Kidney glomerular epithelial cell (primary cell): ENCODE measurements at regions not wholly inside any gene's neighbourhood (a gene's known extent, or its start where the extent isn't known, plus 50 kb on each side); places are given as distances from the start of the nearest gene placed in this dataset.
"Not testable (repeated sequence)": the region's sequence is repeated elsewhere in the genome, so short reads cannot be mapped to it uniquely, and the experiment has no call there.

Source experiments
- DNase-seq: peaks from one replicate; lab custom pipeline; 2025; lab: John Stamatoyannopoulos, UW

DNA sequence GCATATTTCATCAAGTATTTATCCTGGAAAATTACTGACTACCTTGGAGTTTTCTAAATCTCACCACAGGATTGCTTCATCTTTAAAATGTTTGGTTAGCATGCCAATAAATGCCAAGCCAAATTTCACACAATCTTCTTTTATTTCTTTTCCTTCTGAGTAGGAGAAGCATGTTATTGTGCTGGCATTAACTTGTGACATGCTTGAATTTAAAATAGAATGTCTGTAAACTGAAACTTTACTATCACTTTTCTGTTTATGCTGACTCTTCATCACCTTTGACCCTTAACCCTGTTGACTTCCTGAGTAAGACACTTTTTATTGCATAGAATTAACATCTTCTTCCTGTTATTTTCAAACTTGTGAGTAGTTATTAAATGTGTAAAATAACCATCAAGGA, 56.2 kb upstream of the LRRTM4 start:
- no peak for DNase-seq

DNA sequence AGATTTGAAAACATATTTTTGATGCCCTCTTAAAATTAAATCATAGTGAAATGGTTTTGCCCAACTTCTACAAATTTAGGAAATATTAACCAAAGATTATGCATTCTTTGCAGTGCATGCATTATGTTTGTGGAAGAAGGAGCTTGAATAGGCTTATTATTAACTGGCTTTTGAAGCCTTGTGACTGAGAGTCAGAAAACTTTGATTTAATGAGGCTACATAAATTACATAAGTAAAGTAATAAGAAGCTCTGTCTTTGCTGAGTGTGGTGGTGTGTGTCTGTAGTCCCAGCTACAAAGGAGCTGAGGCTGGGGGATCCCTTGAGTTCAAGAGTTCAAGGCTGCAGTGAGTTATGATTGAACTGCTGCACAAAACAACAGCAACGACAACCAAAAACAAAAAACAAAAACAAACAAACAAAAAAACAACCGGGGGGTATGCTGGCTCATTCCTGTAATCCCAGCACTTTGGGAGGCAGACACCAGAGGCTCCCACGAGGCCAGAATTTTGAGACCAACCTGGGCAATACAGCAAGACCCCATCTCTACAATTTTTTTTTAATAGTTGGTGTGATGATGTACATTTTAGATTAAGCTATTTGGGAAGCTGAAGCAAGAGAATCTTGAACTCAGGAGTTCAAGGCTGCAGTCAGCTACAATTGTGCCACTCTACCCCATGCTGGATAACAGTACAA, 57.0 kb upstream of the LRRTM4 start:
- DNase-seq, result no peak

DNA sequence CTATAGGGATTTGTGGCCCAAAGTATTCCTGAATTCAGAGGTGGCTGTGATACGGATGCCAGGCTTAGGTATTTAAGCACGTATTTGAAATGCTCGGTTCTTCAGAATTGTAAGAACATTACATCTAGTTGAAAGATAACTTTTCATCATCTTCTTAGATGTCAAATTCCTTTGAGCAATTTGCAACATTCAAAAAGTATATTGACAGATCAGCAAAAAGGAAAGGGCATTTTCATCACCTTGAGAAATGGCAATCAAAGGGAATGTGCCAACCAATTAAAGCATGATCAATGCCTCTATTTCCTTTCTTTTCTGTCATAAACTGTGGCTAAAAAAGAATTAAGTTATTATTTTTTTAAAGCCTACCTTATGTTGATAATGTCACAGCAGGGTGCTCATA, 66.3 kb upstream of the LRRTM4 start:
- no peak for DNase-seq

DNA sequence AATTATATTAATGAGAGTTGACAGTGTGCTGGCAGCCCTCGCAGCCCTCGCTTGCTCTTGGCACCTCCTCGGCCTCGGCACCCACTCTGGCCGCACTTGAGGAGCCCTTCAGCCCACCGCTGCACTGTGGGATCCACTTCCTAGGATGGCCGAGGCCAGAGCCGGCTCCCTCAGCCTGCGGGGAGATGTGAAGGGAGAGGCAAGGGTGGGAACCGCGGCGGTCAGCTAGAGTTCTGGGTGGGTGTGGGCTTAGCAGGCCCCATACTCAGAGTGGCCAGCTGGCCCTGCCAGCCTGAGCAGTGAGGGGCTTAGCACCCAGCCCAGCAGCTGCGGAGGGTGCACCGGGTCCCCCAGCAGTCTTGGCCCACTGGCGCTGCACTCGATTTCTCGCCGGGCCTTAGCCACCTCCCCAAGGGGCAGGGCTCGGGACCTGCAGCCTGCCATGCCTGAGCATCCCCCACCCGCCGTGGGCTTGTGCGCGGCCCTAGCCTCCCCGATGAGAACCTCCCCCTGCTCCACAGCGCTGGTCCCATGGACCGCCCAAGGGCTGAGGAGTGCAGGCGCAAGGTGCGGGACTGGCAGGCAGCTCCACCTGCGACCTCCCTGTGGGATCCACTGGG, 68.2 kb upstream of the LRRTM4 start:
- DNase-seq, result no peak

DNA sequence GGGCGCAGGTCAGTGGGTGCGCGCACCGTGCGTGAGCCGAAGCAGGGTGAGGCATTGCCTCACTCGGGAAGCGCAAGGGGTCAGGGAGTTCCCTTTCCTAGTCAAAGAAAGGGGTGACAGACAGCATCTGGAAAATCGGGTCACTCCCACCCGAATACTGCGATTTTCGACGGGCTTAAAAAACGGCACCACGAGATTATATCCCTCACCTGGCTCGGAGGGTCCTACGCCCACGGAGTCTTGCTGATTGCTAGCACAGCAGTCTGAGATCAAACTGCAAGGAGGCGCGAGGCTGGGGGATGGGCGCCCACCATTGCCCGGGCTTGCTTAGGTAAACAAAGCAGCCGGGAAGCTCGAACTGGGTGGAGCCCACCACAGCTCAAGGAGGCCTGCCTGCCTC, 70.8 kb upstream of the LRRTM4 start:
- DNase-seq, result not testable (repeated sequence)

DNA sequence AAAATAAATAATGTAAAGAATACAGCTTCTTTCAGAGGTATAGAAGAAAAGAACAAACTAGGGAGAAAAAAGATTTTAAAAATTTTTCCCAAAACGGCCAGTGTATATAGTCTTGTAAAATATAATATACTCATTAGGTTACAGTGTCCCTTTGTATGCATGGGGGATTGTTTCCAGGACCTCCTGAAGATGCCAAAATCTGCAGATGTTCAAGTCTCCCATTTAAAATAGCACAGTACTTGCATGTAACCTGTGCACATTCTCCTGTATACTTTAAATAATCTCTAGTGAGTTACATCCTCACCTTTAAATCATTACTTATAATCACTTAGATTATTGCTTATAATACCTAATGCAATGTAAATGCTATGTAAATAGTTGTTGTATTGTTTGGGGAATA, 80.6 kb upstream of the LRRTM4 start:
- no peak for DNase-seq

DNA sequence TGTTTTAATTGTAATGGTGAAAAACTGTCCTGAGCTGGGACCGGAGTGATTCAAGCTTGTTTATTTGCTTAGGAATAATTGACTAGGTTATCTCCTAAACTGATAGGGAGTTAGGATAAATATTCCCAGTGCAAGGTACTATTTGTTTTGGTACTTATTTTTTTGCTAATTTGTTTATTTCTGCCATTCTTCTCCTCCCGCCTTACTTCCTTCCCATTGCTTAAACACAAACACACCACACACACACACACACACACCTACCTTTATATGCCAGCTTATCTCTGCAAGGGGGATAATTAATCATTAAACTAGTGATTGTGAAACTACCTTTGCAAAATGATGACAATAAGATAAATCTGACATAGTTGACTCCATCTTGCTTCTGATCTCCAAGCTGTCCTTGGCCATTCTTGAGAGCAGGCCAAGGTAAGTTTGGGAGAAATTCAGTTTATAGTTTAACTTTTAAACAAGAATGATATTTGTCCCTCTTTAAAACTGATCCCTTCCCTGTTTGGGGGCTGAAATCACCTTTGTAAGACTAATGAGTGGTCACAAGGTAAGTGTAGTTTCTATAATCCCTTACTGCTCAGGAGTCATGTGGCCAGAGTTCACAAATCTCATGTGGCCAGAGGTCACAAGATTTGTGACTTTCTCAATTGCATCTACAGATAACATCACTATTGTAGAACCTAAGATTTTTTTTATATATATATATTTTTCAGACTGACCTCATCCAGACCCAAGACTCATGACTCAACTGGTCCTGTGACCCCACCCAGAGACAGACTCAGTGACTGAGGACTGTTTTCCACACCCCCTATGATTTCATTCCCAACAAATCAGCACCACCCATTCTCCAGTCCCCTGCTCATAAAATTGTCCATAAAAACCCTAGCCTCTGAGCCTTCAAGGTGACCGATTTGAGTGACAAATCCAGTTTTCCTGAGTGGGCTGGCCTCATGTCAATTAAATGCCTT, 83.1 kb upstream of the LRRTM4 start:
- DNase-seq, result no peak

DNA sequence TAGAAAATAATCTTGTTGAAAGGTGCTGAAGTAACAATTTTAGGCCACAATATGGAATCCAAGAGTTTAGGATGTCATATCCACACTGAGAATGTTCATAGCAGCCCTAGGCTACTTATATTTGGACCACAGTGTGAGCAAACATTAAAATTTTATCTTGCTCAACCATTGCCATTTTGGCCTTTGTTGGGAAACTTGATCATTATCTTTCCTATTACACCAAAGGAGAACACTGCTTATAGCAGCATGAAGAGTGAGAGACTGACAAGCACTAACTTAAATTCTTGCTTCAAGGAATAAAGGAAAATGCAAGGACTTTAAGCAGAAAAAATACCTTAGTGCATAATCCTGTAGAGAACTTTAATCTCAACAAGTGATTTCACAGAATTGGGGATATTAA, 86.3 kb upstream of the LRRTM4 start:
- DNase-seq, result no peak

DNA sequence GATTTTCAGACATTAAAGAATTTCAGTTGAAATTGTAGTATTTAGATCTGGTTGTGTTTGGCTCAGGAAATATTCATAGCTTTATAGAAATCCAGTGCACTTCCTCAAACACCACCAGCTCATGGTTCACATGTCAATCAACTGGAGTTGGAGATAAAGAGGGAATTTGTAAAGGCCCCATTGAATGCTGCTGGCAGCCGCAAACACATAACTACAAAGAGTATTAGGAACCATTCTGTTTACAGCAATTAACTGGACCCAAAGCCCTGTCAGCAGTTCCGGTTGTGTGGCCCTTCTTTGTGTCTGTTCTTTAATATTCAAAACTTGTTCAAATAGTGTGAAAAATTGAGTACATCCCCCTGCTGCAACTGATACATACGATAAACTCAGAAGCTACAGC, 107.4 kb upstream of the LRRTM4 start:
- DNase-seq, result no peak

DNA sequence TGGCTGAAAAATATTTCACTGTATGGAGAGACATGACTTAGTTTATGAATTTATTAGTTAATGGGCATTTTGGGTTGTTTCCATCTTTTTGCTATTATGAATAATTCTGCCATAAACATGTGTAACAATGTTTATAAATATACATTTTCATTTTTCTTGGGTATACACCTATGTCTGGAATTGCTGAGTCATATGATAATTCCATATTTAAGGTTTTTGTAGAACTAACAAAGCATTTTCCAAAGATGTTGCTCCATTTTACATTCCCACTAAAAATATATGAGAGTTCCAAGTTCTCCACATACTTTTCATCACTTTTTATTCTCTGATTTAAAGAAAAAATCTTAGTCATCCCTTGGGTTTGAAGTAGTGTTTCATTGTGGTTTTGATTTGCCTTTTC, 108.8 kb upstream of the LRRTM4 start:
- DNase-seq, result no peak

DNA sequence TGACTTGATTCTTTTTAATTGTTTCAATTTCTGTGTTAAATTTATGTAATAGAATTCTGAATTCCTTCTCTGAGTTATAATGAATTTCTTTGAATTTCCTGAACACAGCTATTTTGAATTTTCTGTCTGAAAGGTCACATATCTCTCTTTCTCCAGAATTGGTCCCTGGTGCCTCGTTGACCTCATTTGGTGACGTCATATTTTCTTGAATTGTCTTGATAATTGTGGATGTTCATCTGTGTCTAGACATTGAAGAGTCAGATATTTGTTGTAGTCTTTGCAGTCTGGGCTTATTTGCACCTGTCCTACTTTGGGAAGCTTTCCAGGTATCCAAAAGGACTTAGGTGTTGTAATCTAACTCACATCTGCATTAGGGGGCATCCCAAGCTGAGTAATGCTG, 111.4 kb upstream of the LRRTM4 start:
- no peak for DNase-seq

DNA sequence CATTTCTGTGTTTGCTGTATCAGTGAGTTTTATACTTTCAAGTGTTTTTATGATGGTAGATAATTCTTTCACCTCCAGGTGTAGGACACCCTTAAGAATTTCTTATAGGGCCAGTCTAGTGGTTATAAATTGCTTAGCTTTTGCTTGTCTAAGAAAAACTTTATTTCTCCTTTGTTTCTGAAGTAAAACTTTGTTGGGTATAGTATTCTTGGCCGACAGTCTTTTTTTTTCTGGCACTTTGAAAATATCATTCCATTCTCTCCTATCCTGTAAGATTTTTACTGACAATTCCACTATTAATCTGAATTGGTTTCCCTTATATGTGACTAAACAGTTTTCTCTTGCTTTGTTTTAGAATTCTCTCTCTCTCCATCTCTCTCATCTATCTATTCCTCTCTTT, 118.7 kb upstream of the LRRTM4 start:
- no peak for DNase-seq

DNA sequence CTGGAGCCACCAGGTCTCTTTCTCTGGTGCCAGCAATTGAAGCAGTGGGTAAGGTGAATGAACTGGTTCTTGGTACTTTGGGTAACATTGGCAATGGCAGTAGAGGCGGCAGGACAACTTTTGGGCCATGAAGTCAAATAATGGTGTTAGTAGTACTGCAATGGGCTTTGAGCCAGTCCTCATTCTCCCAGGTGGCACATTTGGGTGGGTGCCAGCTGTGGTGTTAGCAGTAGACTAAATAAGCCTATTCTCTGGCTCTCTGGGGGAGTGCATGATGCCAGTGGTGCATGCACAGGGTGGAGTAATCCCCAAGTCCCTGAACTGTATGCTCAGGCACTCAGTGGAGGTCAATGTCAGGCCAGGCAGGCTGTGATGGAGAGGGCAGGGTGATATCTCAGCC, 120.2 kb upstream of the LRRTM4 start:
- DNase-seq, result no peak

DNA sequence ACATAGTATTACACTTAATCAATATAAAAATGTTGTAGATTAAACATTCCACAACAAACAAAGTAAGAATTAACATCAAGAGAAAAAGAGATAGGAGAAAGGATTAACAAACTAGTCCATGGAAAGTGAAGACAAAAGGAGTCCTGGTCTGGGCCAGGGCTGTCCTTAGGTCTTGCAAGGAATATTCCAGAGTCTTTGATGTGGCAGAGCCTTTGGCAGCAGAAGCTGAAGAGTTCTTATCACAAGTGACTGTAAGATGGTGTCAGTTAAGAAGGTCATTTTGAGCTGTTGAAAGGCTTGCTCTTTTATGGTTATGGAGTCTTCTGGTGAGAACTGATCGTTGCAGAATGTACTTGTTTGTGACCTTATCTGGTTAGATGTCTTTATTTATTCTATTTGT, 127.7 kb upstream of the LRRTM4 start:
- no peak for DNase-seq

DNA sequence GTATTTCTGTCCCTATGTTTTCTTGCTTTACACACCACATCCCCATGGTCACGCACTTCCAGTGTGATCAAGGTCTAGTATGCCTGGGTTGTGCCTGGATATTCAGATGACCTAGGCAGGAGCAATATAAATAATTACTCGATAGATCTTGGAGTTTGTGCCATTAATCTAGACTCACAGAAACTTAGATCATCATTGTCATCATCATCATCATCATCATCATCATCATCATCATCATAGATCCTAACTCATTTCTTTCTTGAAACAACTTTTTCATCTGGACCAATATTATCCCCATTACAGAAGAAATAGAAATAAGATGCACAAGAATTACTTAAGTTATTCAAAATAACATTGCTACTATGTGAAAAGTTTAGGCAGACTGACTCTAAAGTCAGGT, 130.3 kb upstream of the LRRTM4 start:
- no peak for DNase-seq

DNA sequence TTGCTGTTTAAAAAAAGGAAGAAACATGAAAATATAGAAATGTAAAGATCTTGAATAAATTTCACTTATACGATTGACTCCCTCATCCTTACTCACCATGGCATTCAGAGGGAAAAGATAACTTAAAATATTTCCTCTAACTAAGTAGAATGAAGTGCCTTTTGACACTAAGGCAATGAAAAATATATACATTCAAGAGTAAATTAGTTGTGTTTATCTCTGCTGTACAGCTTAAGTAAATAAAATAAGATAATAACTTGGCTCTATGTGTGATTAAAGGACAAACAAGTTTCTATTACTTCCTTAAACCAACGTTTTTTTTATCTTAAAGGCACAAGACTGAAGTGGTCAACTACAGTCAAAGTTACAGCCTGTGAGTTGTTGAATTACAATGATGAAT, 142.3 kb upstream of the LRRTM4 start:
- no peak for DNase-seq

DNA sequence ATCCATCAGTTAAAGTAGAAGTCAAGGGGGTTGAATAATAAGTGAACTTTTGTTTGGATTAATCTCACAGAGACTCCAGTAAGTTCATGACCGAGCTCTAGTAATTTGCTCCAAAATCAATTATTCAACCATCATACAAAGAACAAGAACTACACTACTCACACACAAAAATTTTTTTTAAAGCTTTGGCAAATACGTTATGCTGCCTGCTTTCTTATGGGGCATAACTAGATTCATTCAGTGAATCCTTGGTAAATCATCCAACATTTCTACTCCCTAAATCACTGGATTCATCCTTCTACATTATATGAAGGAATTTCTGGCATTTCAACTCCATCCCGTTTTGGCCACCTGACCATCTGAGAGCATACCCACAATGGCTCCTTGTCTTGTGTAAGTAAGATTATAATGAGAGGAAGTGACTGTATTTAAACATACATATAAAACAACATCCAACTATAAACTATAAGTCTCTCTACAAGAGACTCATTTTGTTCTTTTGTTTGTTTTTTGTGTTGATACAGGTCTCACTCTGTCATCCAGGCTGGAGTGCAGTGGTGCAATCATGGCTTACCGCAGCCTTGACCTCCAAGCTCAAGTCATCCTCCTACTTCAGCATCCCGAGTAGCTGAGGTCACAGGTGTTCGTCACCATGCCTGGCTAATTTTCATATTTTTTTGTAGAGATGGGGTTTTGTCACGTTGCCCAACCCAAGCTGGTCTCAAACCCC, 144.2 kb upstream of the LRRTM4 start:
- no peak for DNase-seq

DNA sequence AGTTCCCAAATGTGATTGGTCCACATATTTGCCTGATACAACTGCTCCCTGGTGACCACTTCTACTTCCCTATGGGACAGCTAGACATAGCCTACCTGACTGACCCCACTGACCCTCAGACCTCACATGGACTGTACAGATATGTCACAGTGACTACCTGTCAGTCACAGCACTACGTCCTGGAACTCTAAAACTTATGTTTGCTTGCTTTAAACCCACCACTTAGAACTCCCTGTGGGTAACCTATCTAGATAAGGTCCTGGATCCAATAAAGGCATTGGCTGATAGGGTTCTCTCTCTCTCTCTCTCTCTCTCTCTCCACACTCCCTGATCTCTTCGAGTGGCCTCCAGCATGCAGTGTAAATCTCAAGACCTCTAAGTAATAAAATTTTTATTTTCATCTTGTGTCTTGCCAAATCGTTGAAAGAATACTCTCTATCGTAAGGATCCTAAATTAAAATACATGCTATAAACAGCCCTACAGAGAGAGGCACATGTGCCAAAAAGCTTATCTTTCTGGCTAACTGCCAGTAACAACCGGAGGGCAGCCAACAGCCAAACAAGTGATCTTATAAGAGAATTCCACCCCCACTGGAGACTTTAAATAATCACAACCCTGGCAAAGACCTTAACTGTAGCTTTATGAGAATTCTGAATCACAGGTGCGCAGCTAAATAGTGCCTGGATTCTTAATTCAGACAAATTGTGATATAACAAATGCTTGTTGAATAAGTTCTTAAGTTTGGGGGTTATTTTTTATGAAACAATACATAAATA, 162.6 kb upstream of the LRRTM4 start:
- DNase-seq, result not testable (repeated sequence)

DNA sequence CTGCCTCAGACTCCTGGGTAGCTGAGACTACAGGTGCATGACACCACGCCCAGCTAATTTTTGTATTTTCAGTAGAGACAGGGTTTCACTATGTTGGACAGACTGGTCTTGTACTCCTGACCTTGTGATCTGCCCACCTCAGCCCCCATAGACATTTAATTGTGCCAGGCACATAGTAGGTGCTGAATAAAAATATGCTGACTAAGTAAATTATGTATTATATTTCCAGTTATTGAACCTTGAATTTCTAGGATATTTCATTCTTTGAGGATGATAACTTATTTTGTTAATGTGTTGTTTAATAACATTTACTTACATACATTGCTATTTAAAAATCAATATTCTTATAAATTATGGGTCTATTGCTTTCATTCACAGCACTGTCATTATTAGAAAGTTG, 190.4 kb upstream of the LRRTM4 start:
- DNase-seq, result no peak

DNA sequence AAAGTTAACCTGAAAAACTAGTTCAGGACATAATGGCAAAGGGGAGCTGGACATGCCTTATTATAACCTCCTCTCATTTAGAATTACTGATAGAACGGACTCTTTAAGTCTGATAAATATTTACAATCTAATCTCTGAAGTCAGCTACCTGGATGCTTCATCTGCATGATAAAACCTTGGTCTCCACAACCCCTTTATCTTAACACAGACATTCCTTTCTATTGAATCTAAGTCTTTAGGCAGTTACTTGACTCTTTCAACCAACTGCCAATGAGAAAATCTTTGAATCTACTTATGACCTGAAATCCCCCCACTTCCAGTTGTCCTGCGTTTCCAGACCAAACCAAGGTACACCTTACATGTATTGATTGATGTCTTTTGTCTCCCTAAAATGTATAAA, 191.2 kb upstream of the LRRTM4 start:
- no peak for DNase-seq

DNA sequence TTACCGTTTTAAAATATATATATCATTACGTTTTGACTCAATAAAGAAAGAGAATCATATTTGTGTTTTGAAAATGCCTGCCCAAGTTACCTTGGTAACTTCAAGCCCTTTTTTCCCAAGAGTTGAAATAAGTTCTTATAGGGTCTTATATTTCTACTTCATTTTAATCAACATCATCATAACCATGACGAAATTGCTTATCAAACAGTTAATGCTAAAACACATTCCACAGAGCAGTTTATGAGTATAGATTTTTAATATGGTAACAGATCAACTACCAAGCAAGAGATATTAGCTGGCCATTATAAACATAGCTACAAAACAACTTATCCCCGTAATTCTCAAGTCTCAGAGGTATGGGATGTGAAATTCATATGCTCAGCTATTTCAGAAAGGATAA, 197.9 kb upstream of the LRRTM4 start:
- no peak for DNase-seq

DNA sequence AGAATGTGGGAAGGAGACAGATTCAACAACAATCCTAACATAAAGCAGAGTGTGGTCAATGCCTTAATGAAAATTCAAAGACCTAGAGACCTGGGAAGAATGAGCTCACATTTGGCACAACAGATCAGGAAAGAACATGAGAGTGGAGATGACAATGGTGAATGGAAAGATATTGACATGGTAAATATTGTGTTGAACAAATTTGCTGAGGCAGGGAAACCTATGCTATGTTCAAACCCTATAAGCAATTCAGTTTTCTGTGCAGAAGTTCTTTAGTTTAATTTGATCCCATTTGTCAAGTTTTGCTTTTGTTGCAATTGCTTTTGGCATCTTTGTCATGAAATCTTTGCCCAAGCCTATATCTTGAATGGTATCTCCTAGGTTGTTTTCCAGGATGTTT, 199.4 kb upstream of the LRRTM4 start:
- no peak for DNase-seq
